Fibroblast of villous mesenchyme (primary cell): ENCODE measurements at regions not wholly inside any gene's neighbourhood (a gene's known extent, or its start where the extent isn't known, plus 50 kb on each side); places are given as distances from the start of the nearest gene placed in this dataset.

Experiments used
- DNase-seq: peaks from one replicate; pipeline ENCODE4 v3.0.0-alpha.2; 2010; ENCODE audit warnings: low read depth
- H3K4me3 ChIP-seq: 2 replicates; pipeline ENCODE4 v1.5.1; 2011; ENCODE audit warnings: low read depth, mild to moderate bottlenecking, low read length
- CTCF ChIP-seq: IDR thresholded peaks from 2 replicates; pipeline ENCODE4 v1.5.1; 2012; ENCODE audit warnings: low read depth, mild to moderate bottlenecking, low read length; ENCODE audit not compliant: insufficient read depth

DNA sequence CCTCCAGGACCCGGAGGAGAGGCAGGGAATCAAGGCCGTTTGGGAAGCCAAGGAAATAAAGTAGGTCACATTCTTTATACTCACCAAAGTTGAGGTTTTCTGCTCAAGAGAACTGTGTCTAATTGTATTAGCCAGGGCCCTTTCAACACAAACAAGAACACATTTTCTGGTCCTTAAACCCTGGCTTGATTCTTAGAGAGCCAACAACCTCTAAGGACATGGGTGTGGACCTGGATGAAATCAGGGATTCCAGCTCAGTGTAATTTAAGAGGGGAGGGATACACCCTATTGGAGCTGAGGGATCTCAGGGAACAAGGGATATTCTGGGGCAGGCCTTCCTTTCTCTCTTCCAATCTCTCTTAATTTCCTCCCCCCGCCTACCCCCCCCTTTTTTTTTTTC lies 104.8 kb downstream of the COL6A6 start:
- DNase-seq = no peak
- H3K4me3 ChIP-seq = no peak overlapping the region
- no peak for TF ChIP-seq CTCF

GRCh38 chr3:130626049-130626448 lies 109.1 kb downstream of the COL6A6 start:
- no peak overlapping the region for H3K4me3 ChIP-seq
- TF ChIP-seq CTCF = no peak
- peak; percentile 2 for DNase-seq

DNA sequence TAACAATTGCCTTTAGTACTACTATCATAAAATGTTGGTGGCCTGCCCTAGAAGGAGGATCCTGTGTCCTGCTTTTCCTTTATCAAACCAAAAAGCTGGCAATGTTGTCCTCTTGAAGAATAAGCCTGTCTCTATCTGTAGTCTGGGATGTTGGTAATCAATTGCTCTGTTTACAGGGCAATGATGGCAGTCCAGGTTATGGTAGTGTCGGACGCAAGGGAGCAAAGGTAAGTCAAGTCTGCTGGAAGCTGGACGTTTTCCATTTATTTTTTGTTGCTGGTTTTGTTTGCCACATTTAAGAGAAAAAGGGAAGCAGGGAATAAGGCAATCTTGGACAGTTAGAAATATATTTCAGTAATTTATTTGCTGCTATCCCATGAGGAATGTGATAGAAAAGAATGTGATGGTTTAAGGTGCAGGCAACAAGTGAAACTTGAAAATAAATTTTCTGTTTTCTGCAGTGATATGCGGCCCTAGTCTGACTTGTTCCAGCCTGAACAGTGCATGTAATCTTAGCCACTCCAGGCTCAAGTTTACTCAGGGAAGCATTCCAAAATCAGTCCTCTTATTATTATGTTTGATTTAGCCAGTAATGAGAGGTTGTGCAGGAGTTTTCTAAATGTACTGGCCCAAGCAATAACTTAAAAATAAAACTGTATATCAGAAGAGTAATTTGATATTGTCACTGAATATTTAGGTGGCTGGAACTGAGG lies 110.3 kb downstream of the COL6A6 start:
- TF ChIP-seq CTCF = no peak
- DNase-seq = no peak
- no peak overlapping the region for H3K4me3 ChIP-seq

GRCh38 chr3:130627882-130628281 lies 110.9 kb downstream of the COL6A6 start:
- DNase-seq = no peak
- H3K4me3 ChIP-seq = no peak overlapping the region
- TF ChIP-seq CTCF = no peak
